ENCODE measurements at regions not wholly inside any gene's neighbourhood (a gene's known extent, or its start where the extent isn't known, plus 50 kb on each side); places are given as distances from the start of the nearest gene placed in this dataset.

- DNase-seq (ENCODE audit: low read depth in 2 of 2) = no peak
- no peak for TF ChIP-seq CTCF (IDR thresholded peaks at IDR 0.05; ENCODE audit: low read depth, low read length)
- no peak overlapping the region for H3K4me3 ChIP-seq (replicated peaks in 1 of 2; ENCODE audit: low read depth in 2 of 2, low read length in 2 of 2)
Measured at GRCh38 chr12:127507341-127507740, 759.6 kb upstream of the TMEM132C start.

GRCh38 chr12:127509066-127509778, 757.7 kb upstream of the TMEM132C start:
- peak in 1 of 2 donors; percentile 54 for DNase-seq (ENCODE audit: low read depth in 2 of 2)

GRCh38 chr12:127515941-127516340, 751.0 kb upstream of the TMEM132C start:
- H3K4me3 ChIP-seq (replicated peaks in 1 of 2; ENCODE audit: low read depth in 2 of 2, low read length in 2 of 2) = no peak overlapping the region
- no peak for TF ChIP-seq CTCF (IDR thresholded peaks at IDR 0.05; ENCODE audit: low read depth, low read length)
- no peak for DNase-seq (ENCODE audit: low read depth in 2 of 2)

More at GRCh38 chr12:127509066-127509778, 757.7 kb upstream of the TMEM132C start:
- no peak for TF ChIP-seq CTCF (IDR thresholded peaks at IDR 0.05; ENCODE audit: low read depth, low read length)
- H3K4me3 ChIP-seq (replicated peaks in 1 of 2; ENCODE audit: low read depth in 2 of 2, low read length in 2 of 2) = no peak overlapping the region

GRCh38 chr12:127516467-127516866, 750.5 kb upstream of the TMEM132C start:
- no peak for TF ChIP-seq CTCF (IDR thresholded peaks at IDR 0.05; ENCODE audit: low read depth, low read length)
- DNase-seq (ENCODE audit: low read depth in 2 of 2) = peak in 1 of 2 donors; percentile 58
- no peak overlapping the region for H3K4me3 ChIP-seq (replicated peaks in 1 of 2; ENCODE audit: low read depth in 2 of 2, low read length in 2 of 2)

GRCh38 chr12:127519779-127520178, 747.2 kb upstream of the TMEM132C start:
- DNase-seq (ENCODE audit: low read depth in 2 of 2) = no peak
- TF ChIP-seq CTCF (IDR thresholded peaks at IDR 0.05; ENCODE audit: low read depth, low read length) = no peak
- no peak overlapping the region for H3K4me3 ChIP-seq (replicated peaks in 1 of 2; ENCODE audit: low read depth in 2 of 2, low read length in 2 of 2)

GRCh38 chr12:127526925-127527324, 740.0 kb upstream of the TMEM132C start:
- TF ChIP-seq CTCF (IDR thresholded peaks at IDR 0.05; ENCODE audit: low read depth, low read length) = no peak
- H3K4me3 ChIP-seq (replicated peaks in 1 of 2; ENCODE audit: low read depth in 2 of 2, low read length in 2 of 2) = no peak overlapping the region
- no peak for DNase-seq (ENCODE audit: low read depth in 2 of 2)

- no peak overlapping the region for H3K4me3 ChIP-seq (replicated peaks in 1 of 2; ENCODE audit: low read depth in 2 of 2, low read length in 2 of 2)
- DNase-seq (ENCODE audit: low read depth in 2 of 2) = no peak
- no peak for TF ChIP-seq CTCF (IDR thresholded peaks at IDR 0.05; ENCODE audit: low read depth, low read length)
Measured at GRCh38 chr12:127528551-127528950, 738.4 kb upstream of the TMEM132C start.

Data from cardiac fibroblast (primary cell).